H9 (cell line): ENCODE measurements at regions not wholly inside any gene's neighbourhood (a gene's known extent, or its start where the extent isn't known, plus 50 kb on each side); places are given as distances from the start of the nearest gene placed in this dataset.

ENCODE experiments used
- DNase-seq: peaks from one replicate; pipeline ENCODE4 v3.0.0-alpha.2; 2017
- H2AFZ ChIP-seq: one replicate; pipeline ENCODE4 v1.6.1; 2013; ENCODE audit warnings: mild to moderate bottlenecking, low read length, control low read depth, moderate library complexity
- H2AK5ac ChIP-seq: 2 replicates; pipeline ENCODE4 v1.6.1; 2013; ENCODE audit warnings: low read length, control low read depth, mixed read lengths; ENCODE audit not compliant: insufficient read length
- H2BK120ac ChIP-seq: one replicate; pipeline ENCODE4 v1.6.1; 2013; ENCODE audit warnings: low read depth, mild to moderate bottlenecking, low read length, control low read depth, inconsistent platforms; ENCODE audit not compliant: poor library complexity, severe bottlenecking
- H2BK12ac ChIP-seq: 2 replicates; pipeline ENCODE4 v1.6.1; 2013; ENCODE audit warnings: low read length, control low read depth, mixed read lengths, low read depth; ENCODE audit not compliant: insufficient read length
- H2BK15ac ChIP-seq: 2 replicates; pipeline ENCODE4 v1.6.1; 2013; ENCODE audit warnings: low read depth, low read length, control low read depth
- H2BK20ac ChIP-seq: one replicate; pipeline ENCODE4 v1.6.1; 2013; ENCODE audit warnings: low read depth, mild to moderate bottlenecking, low read length, control low read depth, inconsistent platforms; ENCODE audit not compliant: poor library complexity, severe bottlenecking
- H2BK5ac ChIP-seq: 2 replicates; pipeline ENCODE4 v1.6.1; 2013; ENCODE audit warnings: low read length, control low read depth, mixed read lengths; ENCODE audit not compliant: insufficient read length
- H3K14ac ChIP-seq: 2 replicates; pipeline ENCODE4 v1.6.1; 2013; ENCODE audit warnings: low read length, control low read depth; ENCODE audit not compliant: insufficient read depth
- H3K18ac ChIP-seq: 2 replicates; pipeline ENCODE4 v1.6.1; 2013; ENCODE audit warnings: low read depth, mild to moderate bottlenecking, mixed read lengths, low read length, control low read depth; ENCODE audit not compliant: insufficient read length
- H3K23ac ChIP-seq: 2 replicates; pipeline ENCODE4 v1.6.1; 2013; ENCODE audit warnings: low read length, control low read depth, mixed read lengths, low read depth; ENCODE audit not compliant: insufficient read length
- H3K23me2 ChIP-seq: 2 replicates; pipeline ENCODE4 v1.6.1; 2013; ENCODE audit warnings: low read depth, mild to moderate bottlenecking, mixed read lengths, low read length, control low read depth; ENCODE audit not compliant: insufficient read length, poor library complexity, severe bottlenecking
- H3K27ac ChIP-seq: 2 replicates; pipeline ENCODE4 v1.5.1; 2013; ENCODE audit warnings: low read length, control low read depth, mixed read lengths, low read depth; ENCODE audit not compliant: insufficient read length
- H3K27me3 ChIP-seq: 2 replicates; pipeline ENCODE4 v1.6.1; 2013; ENCODE audit warnings: low read length, control low read depth, inconsistent platforms; ENCODE audit not compliant: insufficient read depth
- H3K4ac ChIP-seq: 2 replicates; pipeline ENCODE4 v1.6.1; 2013; ENCODE audit warnings: low read depth, mild to moderate bottlenecking, control low read depth, inconsistent platforms, low read length, moderate library complexity
- H3K4me1 ChIP-seq: 2 replicates; pipeline ENCODE4 v1.6.1; 2013; ENCODE audit warnings: low read length, control low read depth, inconsistent platforms; ENCODE audit not compliant: insufficient read depth
- H3K4me2 ChIP-seq: 2 replicates; pipeline ENCODE4 v1.6.1; 2013; ENCODE audit warnings: low read length, control low read depth, mixed read lengths; ENCODE audit not compliant: insufficient read length, insufficient read depth
- H3K56ac ChIP-seq: 2 replicates; pipeline ENCODE4 v1.6.1; 2013; ENCODE audit warnings: low read depth, mild to moderate bottlenecking, mixed read lengths, low read length, control low read depth; ENCODE audit not compliant: insufficient read length
- H3K79me1 ChIP-seq: 2 replicates; pipeline ENCODE4 v1.6.1; 2013; ENCODE audit warnings: low read depth, mild to moderate bottlenecking, moderate library complexity, low read length, control low read depth, inconsistent platforms; ENCODE audit not compliant: insufficient read depth, poor library complexity, severe bottlenecking
- H3K79me2 ChIP-seq: 2 replicates; pipeline ENCODE4 v1.6.1; 2013; ENCODE audit warnings: low read length, control low read depth, inconsistent platforms; ENCODE audit not compliant: insufficient read depth
- H3K9ac ChIP-seq: 2 replicates; pipeline ENCODE4 v1.6.1; 2013; ENCODE audit warnings: low read length, control low read depth, mixed read lengths; ENCODE audit not compliant: insufficient read length; ENCODE audit errors: extremely low read depth
- H3K9me3 ChIP-seq: one replicate; pipeline ENCODE4 v1.6.1; 2013; ENCODE audit warnings: low read depth, low read length, inconsistent platforms; ENCODE audit not compliant: control insufficient read depth
- H3T11ph ChIP-seq: one replicate; pipeline ENCODE4 v1.6.1; 2013; ENCODE audit warnings: mild to moderate bottlenecking, low read length, control low read depth, inconsistent platforms
- H4K20me1 ChIP-seq: one replicate; pipeline ENCODE4 v1.6.1; 2013; ENCODE audit not compliant: control insufficient read depth, insufficient read length, insufficient read depth
- H4K5ac ChIP-seq: 2 replicates; pipeline ENCODE4 v1.6.1; 2013; ENCODE audit warnings: low read depth, mild to moderate bottlenecking, mixed read lengths, low read length, control low read depth; ENCODE audit not compliant: insufficient read length
- H4K8ac ChIP-seq: replicated peaks from 2 replicates; pipeline ENCODE4 v1.6.1; 2013; ENCODE audit warnings: low read length, control low read depth, mixed read lengths, low read depth; ENCODE audit not compliant: insufficient read length
- H4K91ac ChIP-seq: 2 replicates; pipeline ENCODE4 v1.6.1; 2013; ENCODE audit warnings: low read depth, mild to moderate bottlenecking, moderate library complexity, mixed read lengths, low read length, control low read depth; ENCODE audit not compliant: insufficient read length
- H3K27ac Mint-ChIP-seq, 3 experiments: 2 replicates in 2 of 3; 3 replicates in 1 of 3; pipeline ENCODE4 v1.8.0; 2020 to 2021; ENCODE audit warnings: mixed read lengths in 3 of 3, mild to moderate bottlenecking in 1 of 3, moderate library complexity in 1 of 3
- H3K27me3 Mint-ChIP-seq: 2 replicates; pipeline ENCODE4 v1.8.0; 2021; ENCODE audit warnings: low read depth, mild to moderate bottlenecking, moderate library complexity, mixed read lengths
- H3K36me3 Mint-ChIP-seq, 3 experiments: 2 replicates in 2 of 3; 3 replicates in 1 of 3; pipeline ENCODE4 v1.8.0; 2020 to 2021; ENCODE audit warnings: low read depth in 3 of 3, mixed read lengths in 3 of 3; ENCODE audit not compliant: insufficient read depth in 1 of 3
- H3K4me1 Mint-ChIP-seq, 2 experiments: 2 replicates each; pipeline ENCODE4 v1.8.0; 2020; ENCODE audit warnings: mixed read lengths in 2 of 2
- H3K4me3 Mint-ChIP-seq, 2 experiments: 2 replicates in 1 of 2; 3 replicates in 1 of 2; pipeline ENCODE4 v1.8.0; 2020 to 2021; ENCODE audit warnings: mild to moderate bottlenecking in 2 of 2, mixed read lengths in 2 of 2, moderate library complexity in 1 of 2
- H3K9me3 Mint-ChIP-seq, 2 experiments: 2 replicates in 1 of 2; 3 replicates in 1 of 2; pipeline ENCODE4 v1.8.0; 2020; ENCODE audit warnings: mild to moderate bottlenecking in 2 of 2, mixed read lengths in 2 of 2, moderate library complexity in 1 of 2
- CTCF ChIP-seq: fragments of 200-600 bp; sonication (generic); conservative IDR thresholded peaks from 3 replicates; pipeline ENCODE4 v1.8.0; 2021; ENCODE audit warnings: antibody characterized with exemption, mild to moderate bottlenecking
- WGBS: extraction: QIAGEN DNeasy Blood & Tissue Kit; methylation state at CpG from one replicate; pipeline ENCODE4 v1.1.7; 2013; ENCODE audit warnings: missing lambda C conversion rate, low lambda C conversion rate, mixed read lengths; ENCODE audit not compliant: insufficient read length; ENCODE audit errors: extremely low coverage; 5-methylcytosine and 5-hydroxymethylcytosine counted together

- no peaks in the 10 kb centered on the region for H4K20me1 ChIP-seq
- H3K9me3 ChIP-seq: no peaks in the 10 kb centered on the region
- no peak overlapping the region for H3K4ac ChIP-seq
- no peak overlapping the region for H4K5ac ChIP-seq
- H2BK20ac ChIP-seq: no peak overlapping the region
- H2BK5ac ChIP-seq: no peak overlapping the region
- H3T11ph ChIP-seq: no peak overlapping the region
- H4K8ac ChIP-seq: no peak overlapping the region
- H3K79me2 ChIP-seq: no peaks in the 10 kb centered on the region
- H3K23ac ChIP-seq: no peak overlapping the region
- H2AK5ac ChIP-seq: no peak overlapping the region
- no peak overlapping the region for H3K18ac ChIP-seq
- no peaks in the 10 kb centered on the region for H3K27me3 ChIP-seq
- H3K36me3 Mint-ChIP-seq: peaks cover 0 to 9% (median 0%) of the 10 kb centered on the region in 3 experiments; a peak in 1 of 7 replicates
- H2BK120ac ChIP-seq: no peak overlapping the region
- no peak overlapping the region for H3K56ac ChIP-seq
- no peak overlapping the region for H2AFZ ChIP-seq
- no peaks in the 10 kb centered on the region for H3K23me2 ChIP-seq
- no peak overlapping the region for H4K91ac ChIP-seq
- H3K4me1 Mint-ChIP-seq: peaks cover 0 to 6% of the 10 kb centered on the region in 2 experiments; a peak in 2 of 4 replicates
- no peak overlapping the region for H3K27ac Mint-ChIP-seq
- H3K14ac ChIP-seq: no peak overlapping the region
- H2BK12ac ChIP-seq: no peak overlapping the region
- H3K4me1 ChIP-seq: no peaks in the 10 kb centered on the region
- TF ChIP-seq CTCF: no peak
- no peaks in the 10 kb centered on the region for H3K79me1 ChIP-seq
- DNase-seq: no peak
- no peaks in the 10 kb centered on the region for H3K27me3 Mint-ChIP-seq
- peaks cover 2 to 9% of the 10 kb centered on the region in 2 experiments; a peak in 2 of 5 replicates for H3K9me3 Mint-ChIP-seq
- H3K4me2 ChIP-seq: no peak overlapping the region
- no peak overlapping the region for H3K4me3 Mint-ChIP-seq
- H2BK15ac ChIP-seq: no peak overlapping the region
- H3K27ac ChIP-seq: no peak overlapping the region
- WGBS: no CpG with 5 or more reads among the region's 1 CpG
- no peak overlapping the region for H3K9ac ChIP-seq
Measured at GRCh38 chr12:93208011-93208410, 169.7 kb upstream of the NUDT4 start.
